ENCODE measurements at regions not wholly inside any gene's neighbourhood (a gene's known extent, or its start where the extent isn't known, plus 50 kb on each side); places are given as distances from the start of the nearest gene placed in this dataset.

DNA sequence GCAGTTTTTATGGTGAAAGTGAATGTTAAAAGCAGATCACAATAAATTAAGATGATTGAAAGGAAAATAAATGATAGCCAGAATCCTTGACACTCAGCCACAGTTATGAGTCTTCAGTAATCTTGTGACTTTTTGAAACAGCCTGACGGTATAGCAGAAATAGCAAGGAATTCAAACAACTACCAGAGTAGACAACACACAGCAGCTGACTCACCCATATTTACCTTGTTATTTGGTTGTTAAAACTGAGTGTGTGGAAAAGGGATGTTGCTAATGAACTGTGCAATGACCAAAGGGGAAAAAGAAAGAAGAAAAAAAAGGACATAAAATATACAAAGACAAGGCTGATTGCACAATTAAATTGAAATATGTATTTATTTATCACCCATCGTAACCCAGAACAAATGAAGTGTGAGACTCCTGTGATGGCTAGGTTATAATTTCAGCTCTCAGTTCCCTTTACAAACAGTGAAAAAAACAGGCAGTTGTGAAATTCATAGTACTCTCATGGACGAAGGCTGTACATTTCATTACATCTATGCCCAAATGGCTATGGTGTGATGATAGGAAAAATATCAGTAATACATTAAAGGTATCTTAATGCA lies 1023.0 kb upstream of the SORCS1 start:
- no peaks in the 10 kb centered on the region for H3K4me1 ChIP-seq
- FAIRE-seq = no peak
- DNase-seq (ENCODE audit: low read depth in 1 of 2, low spot score in 1 of 2) = no peak
- CTCF ChIA-PET = no interaction called here
- no peak overlapping the region for H3K4me3 ChIP-seq
- POLR2A ChIA-PET = no interaction called here
- ATAC-seq = no peak
- no peak overlapping the region for H3K4me2 ChIP-seq
- whole genome bisulfite sequencing (ENCODE audit: missing lambda C conversion rate) = 2% methylated on average over 3 of the region's 3 CpGs
- TF ChIP-seq SREBF2 (IDR thresholded peaks at IDR 0.05) (no peak), NR3C1 (IDR thresholded peaks at IDR 0.05) (no peak), POLR2AphosphoS2 (conservative IDR thresholded peaks at IDR 0.05; ENCODE audit: low read length) (no peak), CEBPB (IDR thresholded peaks at IDR 0.05) (no peak), MAFK (IDR thresholded peaks at IDR 0.05; ENCODE audit: partially characterized antibody) (no peak), RARB (CRISPR knock-in tag; IDR thresholded peaks at IDR 0.05) (no peak), HOXA7 (CRISPR knock-in tag; IDR thresholded peaks at IDR 0.05) (no peak), PHF8 (IDR thresholded peaks at IDR 0.05; ENCODE audit: borderline replicate concordance, low read depth) (no peak), CBX2 (IDR thresholded peaks at IDR 0.05; ENCODE audit: borderline replicate concordance, low read depth) (no peak), MYC (IDR thresholded peaks at IDR 0.05; ENCODE audit: borderline replicate concordance, low read length) (no peak), FOSL2 (IDR thresholded peaks at IDR 0.05) (no peak), FOSL2 (CRISPR knock-in tag; IDR thresholded peaks at IDR 0.05) (no peak), JUN (IDR thresholded peaks at IDR 0.05) (no peak), RNF2 (IDR thresholded peaks at IDR 0.05; ENCODE audit: borderline replicate concordance, low read depth) (no peak), CHD4 (IDR thresholded peaks at IDR 0.05; ENCODE audit: borderline replicate concordance) (no peak), EHMT2 (IDR thresholded peaks at IDR 0.05; ENCODE audit: low read depth) (no peak), JUNB (IDR thresholded peaks at IDR 0.05) (no peak), RAD21 (conservative IDR thresholded peaks at IDR 0.05 in 1 of 2, IDR thresholded peaks at IDR 0.05 in 1 of 2) (no peak)
- TF ChIP-seq, protein P1, sequence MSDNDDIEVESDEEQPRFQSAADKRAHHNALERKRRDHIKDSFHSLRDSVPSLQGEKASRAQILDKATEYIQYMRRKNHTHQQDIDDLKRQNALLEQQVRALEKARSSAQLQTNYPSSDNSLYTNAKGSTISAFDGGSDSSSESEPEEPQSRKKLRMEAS (IDR thresholded peaks at IDR 0.05) = no peak
- TF ChIP-seq, protein P2, sequence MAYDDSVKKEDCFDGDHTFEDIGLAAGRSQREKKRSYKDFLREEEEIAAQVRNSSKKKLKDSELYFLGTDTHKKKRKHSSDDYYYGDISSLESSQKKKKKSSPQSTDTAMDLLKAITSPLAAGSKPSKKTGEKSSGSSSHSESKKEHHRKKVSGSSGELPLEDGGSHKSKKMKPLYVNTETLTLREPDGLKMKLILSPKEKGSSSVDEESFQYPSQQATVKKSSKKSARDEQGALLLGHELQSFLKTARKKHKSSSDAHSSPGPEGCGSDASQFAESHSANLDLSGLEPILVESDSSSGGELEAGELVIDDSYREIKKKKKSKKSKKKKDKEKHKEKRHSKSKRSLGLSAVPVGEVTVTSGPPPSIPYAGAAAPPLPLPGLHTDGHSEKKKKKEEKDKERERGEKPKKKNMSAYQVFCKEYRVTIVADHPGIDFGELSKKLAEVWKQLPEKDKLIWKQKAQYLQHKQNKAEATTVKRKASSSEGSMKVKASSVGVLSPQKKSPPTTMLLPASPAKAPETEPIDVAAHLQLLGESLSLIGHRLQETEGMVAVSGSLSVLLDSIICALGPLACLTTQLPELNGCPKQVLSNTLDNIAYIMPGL (CRISPR knock-in tag; IDR thresholded peaks at IDR 0.05; ENCODE audit: borderline replicate concordance) = no peak
- TF ChIP-seq, protein P3, sequence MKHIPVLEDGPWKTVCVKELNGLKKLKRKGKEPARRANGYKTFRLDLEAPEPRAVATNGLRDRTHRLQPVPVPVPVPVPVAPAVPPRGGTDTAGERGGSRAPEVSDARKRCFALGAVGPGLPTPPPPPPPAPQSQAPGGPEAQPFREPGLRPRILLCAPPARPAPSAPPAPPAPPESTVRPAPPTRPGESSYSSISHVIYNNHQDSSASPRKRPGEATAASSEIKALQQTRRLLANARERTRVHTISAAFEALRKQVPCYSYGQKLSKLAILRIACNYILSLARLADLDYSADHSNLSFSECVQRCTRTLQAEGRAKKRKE (CRISPR knock-in tag; IDR thresholded peaks at IDR 0.05; ENCODE audit: low read depth) = no peak
- H3K27ac ChIP-seq = no peak overlapping the region
- no peaks in the 10 kb centered on the region; the same call in 2 of the 3 replicates for H3K9me3 ChIP-seq

DNA sequence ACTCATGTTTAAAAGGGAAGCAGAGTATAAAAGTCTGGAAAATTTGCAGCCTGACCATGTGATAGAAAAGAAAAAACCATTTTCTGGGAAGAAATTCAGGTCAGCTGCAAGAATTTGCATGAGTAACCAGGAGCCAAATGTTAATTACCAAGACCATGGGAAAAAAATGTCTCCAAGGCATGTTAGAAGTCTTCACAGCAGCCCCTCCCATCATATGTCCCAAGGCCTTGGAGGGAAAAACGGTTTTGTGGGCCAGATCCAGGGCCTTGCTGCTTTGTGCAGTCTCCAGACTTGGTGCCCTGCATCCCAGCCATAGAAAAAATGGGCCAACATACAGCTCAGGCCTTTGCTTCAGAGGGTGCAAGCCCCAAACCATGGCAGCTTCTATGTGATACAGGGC lies 1019.6 kb upstream of the SORCS1 start:
- Histone ChIP-seq H3K9me3 (no peaks in the 10 kb centered on the region; the same call in 2 of the 3 replicates), H3K27ac (no peak overlapping the region), H3K4me1 (no peaks in the 10 kb centered on the region), H3K4me2 (no peak overlapping the region), H3K4me3 (no peak overlapping the region)
- ATAC-seq = no peak
- POLR2A ChIA-PET = no interaction called here
- 0% methylated on average over 1 of the region's 1 CpG for WGBS (ENCODE audit: missing lambda C conversion rate)
- TF ChIP-seq, protein P4, sequence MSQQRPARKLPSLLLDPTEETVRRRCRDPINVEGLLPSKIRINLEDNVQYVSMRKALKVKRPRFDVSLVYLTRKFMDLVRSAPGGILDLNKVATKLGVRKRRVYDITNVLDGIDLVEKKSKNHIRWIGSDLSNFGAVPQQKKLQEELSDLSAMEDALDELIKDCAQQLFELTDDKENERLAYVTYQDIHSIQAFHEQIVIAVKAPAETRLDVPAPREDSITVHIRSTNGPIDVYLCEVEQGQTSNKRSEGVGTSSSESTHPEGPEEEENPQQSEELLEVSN (IDR thresholded peaks at IDR 0.05; ENCODE audit: borderline replicate concordance, low read depth) = no peak
- no peak for TF ChIP-seq MAZ (IDR thresholded peaks at IDR 0.05; ENCODE audit: borderline replicate concordance, low read depth, low read length)
- TF ChIP-seq MYC (IDR thresholded peaks at IDR 0.05; ENCODE audit: borderline replicate concordance, low read length) = no peak
- TF ChIP-seq HOXB5 (CRISPR knock-in tag; IDR thresholded peaks at IDR 0.05) = no peak
- TF ChIP-seq MAFK (IDR thresholded peaks at IDR 0.05; ENCODE audit: partially characterized antibody) = no peak
- no peak for TF ChIP-seq RARB (CRISPR knock-in tag; IDR thresholded peaks at IDR 0.05)
- TF ChIP-seq KDM1A (IDR thresholded peaks at IDR 0.05; ENCODE audit: low read depth) = no peak
- no peak for TF ChIP-seq ZC3H11A (IDR thresholded peaks at IDR 0.05)
- TF ChIP-seq, protein P5, sequence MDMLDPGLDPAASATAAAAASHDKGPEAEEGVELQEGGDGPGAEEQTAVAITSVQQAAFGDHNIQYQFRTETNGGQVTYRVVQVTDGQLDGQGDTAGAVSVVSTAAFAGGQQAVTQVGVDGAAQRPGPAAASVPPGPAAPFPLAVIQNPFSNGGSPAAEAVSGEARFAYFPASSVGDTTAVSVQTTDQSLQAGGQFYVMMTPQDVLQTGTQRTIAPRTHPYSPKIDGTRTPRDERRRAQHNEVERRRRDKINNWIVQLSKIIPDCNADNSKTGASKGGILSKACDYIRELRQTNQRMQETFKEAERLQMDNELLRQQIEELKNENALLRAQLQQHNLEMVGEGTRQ (IDR thresholded peaks at IDR 0.05) = no peak
- no peak for TF ChIP-seq FOSB (CRISPR knock-in tag; IDR thresholded peaks at IDR 0.05)
- no peak for TF ChIP-seq CEBPB (IDR thresholded peaks at IDR 0.05)
- TF ChIP-seq BHLHE40 (IDR thresholded peaks at IDR 0.05; ENCODE audit: low read depth, low read length) = no peak
- no peak for TF ChIP-seq EHMT2 (IDR thresholded peaks at IDR 0.05; ENCODE audit: low read depth)
- TF ChIP-seq TFCP2L1 (CRISPR knock-in tag; IDR thresholded peaks at IDR 0.05) = no peak
- no peak for TF ChIP-seq RFX5 (IDR thresholded peaks at IDR 0.05)
- no peak for TF ChIP-seq EHF (CRISPR knock-in tag; IDR thresholded peaks at IDR 0.05)
- TF ChIP-seq NFE2L2 (conservative IDR thresholded peaks at IDR 0.05; ENCODE audit: low read length) = no peak
- no peak for TF ChIP-seq FOSL2 (IDR thresholded peaks at IDR 0.05)
- no peak for TF ChIP-seq FOSL2 (CRISPR knock-in tag; IDR thresholded peaks at IDR 0.05)
- CTCF ChIA-PET = no interaction called here
- DNase-seq (ENCODE audit: low read depth in 1 of 2, low spot score in 1 of 2) = no peak
- no peak for FAIRE-seq
